ENCODE measurements at regions not wholly inside any gene's neighbourhood (a gene's known extent, or its start where the extent isn't known, plus 50 kb on each side); places are given as distances from the start of the nearest gene placed in this dataset.

GRCh38 chrX:149372866-149373265, 132.2 kb downstream of the IDS start:
- Histone ChIP-seq H3K27me3 (no peaks in the 10 kb centered on the region), H3K27ac (no peak overlapping the region), H3K36me3 (replicated peaks in 1 of 2) (no peaks in the 10 kb centered on the region), H3K4me1 (replicated peaks in 1 of 2) (no peaks in the 10 kb centered on the region), H3K4me3 (no peak overlapping the region), H3K9me3 (replicated peaks in 1 of 3) (no peaks in the 10 kb centered on the region)
- intact Hi-C loops (cut with DNase I), result no loop called here
- DNase-seq, result no peak
- no peak for TF ChIP-seq CTCF (IDR thresholded peaks at IDR 0.05)
- TF ChIP-seq POLR2A (IDR thresholded peaks at IDR 0.05), result no peak
- 23 to 57% (median 37%) methylated on average over 2 of the region's 2 CpGs for WGBS, 4 donors

GRCh38 chrX:149371986-149372385, 133.1 kb downstream of the IDS start:
- H3K4me3 ChIP-seq, result no peak overlapping the region
- H3K9me3 ChIP-seq (replicated peaks in 1 of 3), result no peaks in the 10 kb centered on the region
- DNase-seq, result no peak
- intact Hi-C loops (cut with DNase I), result no loop called here
- H3K27me3 ChIP-seq, result no peaks in the 10 kb centered on the region
- H3K36me3 ChIP-seq (replicated peaks in 1 of 2), result no peaks in the 10 kb centered on the region
- H3K4me1 ChIP-seq (replicated peaks in 1 of 2), result no peaks in the 10 kb centered on the region
- WGBS, 4 donors, result 40 to 59% (median 55%) methylated on average over 3 of the region's 3 CpGs
- no peak for TF ChIP-seq POLR2A (IDR thresholded peaks at IDR 0.05)
- no peak for TF ChIP-seq CTCF (IDR thresholded peaks at IDR 0.05)
- no peak overlapping the region for H3K27ac ChIP-seq

- no peaks in the 10 kb centered on the region for H3K27me3 ChIP-seq
- no peak overlapping the region for H3K4me3 ChIP-seq
- DNase-seq, result no peak
- no peaks in the 10 kb centered on the region for H3K9me3 ChIP-seq (replicated peaks in 1 of 3)
- intact Hi-C loops (cut with DNase I), result no loop called here
- WGBS, 4 donors, result 73 to 82% (median 78%) methylated on average over 6 of the region's 6 CpGs
- no peaks in the 10 kb centered on the region for H3K36me3 ChIP-seq (replicated peaks in 1 of 2)
- no peak for TF ChIP-seq CTCF (IDR thresholded peaks at IDR 0.05)
- no peak for TF ChIP-seq POLR2A (IDR thresholded peaks at IDR 0.05)
- no peak overlapping the region for H3K27ac ChIP-seq
- no peaks in the 10 kb centered on the region for H3K4me1 ChIP-seq (replicated peaks in 1 of 2)
Measured at GRCh38 chrX:149370097-149370496, 135.0 kb downstream of the IDS start.

GRCh38 chrX:149365552-149365951, 139.6 kb downstream of the IDS start:
- Histone ChIP-seq H3K9me3 (replicated peaks in 1 of 3) (no peaks in the 10 kb centered on the region), H3K27ac (no peak overlapping the region), H3K36me3 (replicated peaks in 1 of 2) (no peaks in the 10 kb centered on the region), H3K4me1 (replicated peaks in 1 of 2) (no peaks in the 10 kb centered on the region), H3K4me3 (no peak overlapping the region), H3K27me3 (no peaks in the 10 kb centered on the region)
- intact Hi-C loops (cut with DNase I), result no loop called here
- TF ChIP-seq POLR2A (IDR thresholded peaks at IDR 0.05) (no peak), CTCF (IDR thresholded peaks at IDR 0.05) (no peak)
- no peak for DNase-seq
